ENCODE measurements at regions not wholly inside any gene's neighbourhood (a gene's known extent, or its start where the extent isn't known, plus 50 kb on each side); places are given as distances from the start of the nearest gene placed in this dataset.

DNA sequence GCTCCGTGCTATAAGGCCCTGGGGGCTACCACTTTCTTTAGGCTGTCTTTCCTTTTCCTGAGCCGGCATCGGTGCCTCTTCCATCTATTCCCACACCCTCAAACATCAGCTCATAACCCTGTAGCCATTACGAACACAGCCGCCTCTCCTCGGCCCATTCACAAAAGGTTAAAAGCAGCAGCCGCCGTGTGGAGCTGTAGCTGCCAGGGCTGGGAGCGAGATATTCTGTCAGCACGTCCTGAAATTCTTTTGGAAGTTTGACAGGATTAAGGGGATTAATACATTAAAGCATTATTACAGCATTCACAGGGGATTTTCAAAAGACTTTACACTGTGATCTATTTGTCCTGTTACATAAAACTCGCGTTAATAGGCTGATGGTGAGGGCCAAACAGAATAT, 428.2 kb downstream of the CDK5RAP2 start:
- POLR2A ChIA-PET = no interaction called here
- CTCF ChIA-PET = no interaction called here

- ChIA-PET CTCF (no interaction called here), POLR2A (no interaction called here)
Measured at GRCh38 chr9:120151149-120151548, 428.8 kb downstream of the CDK5RAP2 start.

- ChIA-PET CTCF (interaction anchor here (0.7 kb wide), 1 partner anchor 233 kb away, joined by 3 read pairs; no protein-coding TSS in a partner anchor), POLR2A (no interaction called here)
Measured at GRCh38 chr9:120138955-120139354, 441.0 kb downstream of the CDK5RAP2 start.

DNA sequence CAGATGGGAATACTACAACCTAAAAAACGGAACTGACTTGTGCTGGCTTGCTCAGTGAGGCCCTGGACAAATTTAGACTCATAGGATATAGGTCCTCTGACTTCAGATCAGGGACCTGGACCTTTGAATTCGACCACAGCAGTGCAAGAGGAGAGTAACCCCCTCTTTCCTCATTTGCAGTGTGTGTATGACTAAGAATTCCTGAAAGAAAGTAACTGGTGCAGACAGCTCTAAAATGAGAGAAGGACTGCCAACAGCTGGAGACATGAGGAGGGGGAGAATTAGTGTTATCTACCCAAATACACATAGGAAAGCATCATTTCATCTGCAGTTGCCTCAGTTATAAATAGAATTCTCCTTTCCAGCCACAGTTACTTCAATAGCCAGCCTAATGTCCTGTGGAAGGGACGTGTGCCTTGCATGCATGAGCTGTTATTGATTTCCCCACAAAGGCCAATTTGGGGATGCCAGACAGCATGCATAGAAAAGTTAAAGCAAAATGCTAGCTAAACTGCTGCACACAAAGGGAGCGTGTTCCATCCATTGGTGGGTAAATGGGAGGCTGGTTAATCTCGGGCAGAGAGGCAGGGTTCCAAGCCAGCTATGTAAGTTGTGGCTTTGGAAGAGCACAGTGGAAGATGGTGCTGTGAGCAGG, 442.7 kb downstream of the CDK5RAP2 start:
- CTCF ChIA-PET = no interaction called here
- POLR2A ChIA-PET = no interaction called here

DNA sequence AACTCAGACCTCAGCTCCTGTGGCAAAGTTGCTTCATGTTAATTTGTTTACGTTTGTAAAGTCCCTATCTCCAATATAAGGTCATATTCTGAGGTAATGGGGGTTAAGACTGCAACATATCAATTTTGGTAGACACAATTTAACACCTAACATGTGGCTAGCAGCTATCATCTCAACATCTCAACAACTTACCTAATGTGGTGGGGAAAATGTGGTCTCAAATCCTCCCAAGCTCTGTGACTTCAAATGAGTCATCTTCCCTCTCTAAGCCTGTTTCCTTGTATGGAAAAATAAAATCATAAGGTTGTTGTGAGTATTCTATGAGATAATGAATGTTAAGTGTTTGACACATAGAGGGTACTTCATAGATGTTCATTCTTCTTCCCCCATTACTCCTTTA, 443.3 kb downstream of the CDK5RAP2 start:
- ChIA-PET CTCF (no interaction called here), POLR2A (no interaction called here)

DNA sequence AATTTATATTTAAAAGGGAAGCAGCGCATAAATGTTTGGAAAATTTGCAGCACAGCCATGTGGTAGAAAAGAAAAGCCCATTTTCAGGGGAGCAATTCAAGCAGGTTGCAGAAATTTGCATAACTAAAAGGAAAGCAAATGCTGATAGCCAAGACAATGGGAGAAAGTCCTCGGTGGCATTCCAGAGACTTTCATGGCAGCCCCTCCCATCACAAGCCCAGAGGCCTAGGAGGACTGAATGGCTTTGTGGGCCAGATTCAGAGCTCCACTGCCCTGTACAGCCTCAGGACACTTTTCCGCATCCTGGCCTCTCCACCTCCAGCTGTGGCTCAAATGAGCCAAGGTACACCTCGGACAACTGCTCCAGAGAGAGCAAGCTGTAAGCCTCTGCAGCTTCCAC, 462.9 kb downstream of the CDK5RAP2 start:
- POLR2A ChIA-PET = no interaction called here
- CTCF ChIA-PET = no interaction called here

- ChIA-PET CTCF (no interaction called here), POLR2A (no interaction called here)
Measured at GRCh38 chr9:120110520-120110919, 469.4 kb downstream of the CDK5RAP2 start.

- ChIA-PET CTCF (no interaction called here), POLR2A (no interaction called here)
Measured at GRCh38 chr9:120109242-120109641, 470.7 kb downstream of the CDK5RAP2 start.

DNA sequence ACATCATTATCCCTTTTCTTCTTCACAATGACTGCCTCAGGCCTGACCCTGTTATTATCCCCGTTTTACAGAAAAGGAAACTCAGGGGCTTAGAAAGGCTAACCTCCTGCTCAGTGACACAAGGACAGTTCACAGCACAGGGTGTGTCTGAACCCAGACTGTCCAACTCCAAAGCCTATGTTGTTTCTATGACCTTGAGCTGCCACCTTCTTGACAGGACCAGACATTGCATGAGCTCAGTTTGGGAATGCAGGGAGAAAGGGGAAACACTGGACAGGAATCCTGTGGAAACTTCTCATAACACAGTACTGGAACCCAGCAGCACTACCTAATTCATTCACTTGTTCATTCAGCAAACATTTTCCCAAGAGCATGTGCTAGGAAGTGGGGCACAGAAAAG, 472.8 kb downstream of the CDK5RAP2 start:
- ChIA-PET POLR2A (no interaction called here), CTCF (no interaction called here)

DNA sequence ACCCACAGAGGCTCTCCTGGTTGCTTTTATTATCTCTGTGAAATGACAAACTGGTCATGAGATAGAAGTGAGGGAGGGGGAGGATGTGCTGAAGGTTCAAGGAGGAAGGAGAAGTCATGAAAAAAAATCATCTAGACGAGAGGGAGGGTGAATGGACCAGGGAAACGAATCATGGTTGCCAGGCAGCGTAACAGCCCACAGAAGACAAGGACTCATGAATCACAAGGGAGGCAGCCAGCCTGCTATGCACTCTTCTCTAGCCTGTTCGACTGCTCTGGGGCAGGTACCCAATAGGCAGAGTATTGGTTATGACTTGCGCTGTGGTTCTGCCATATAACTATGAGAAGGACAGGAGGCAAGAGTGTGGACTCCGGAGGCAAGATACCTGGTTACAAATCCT, 475.2 kb downstream of the CDK5RAP2 start:
- CTCF ChIA-PET = no interaction called here
- POLR2A ChIA-PET = no interaction called here

GRCh38 chr9:120100595-120100994, 479.4 kb downstream of the CDK5RAP2 start:
- ChIA-PET CTCF (no interaction called here), POLR2A (no interaction called here)

DNA sequence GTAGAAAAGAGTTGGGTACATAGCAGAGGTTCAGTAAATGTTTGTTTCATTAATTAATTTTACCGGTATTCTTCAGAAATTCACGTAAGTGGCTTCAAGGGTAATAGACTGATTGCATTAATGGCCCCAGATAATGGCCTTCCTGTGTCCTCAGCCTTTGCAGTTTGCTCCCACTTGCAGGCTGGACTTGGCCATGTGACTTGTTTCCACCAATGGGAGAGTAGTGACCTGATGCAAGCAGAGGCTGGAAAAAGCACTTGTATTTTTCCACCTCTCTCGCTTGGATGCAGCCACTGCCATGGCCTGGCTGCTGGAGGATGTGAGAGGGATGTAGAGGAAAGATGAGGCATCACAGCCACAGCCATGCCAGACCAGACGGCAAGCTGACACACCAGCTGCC, 480.9 kb downstream of the CDK5RAP2 start:
- POLR2A ChIA-PET = no interaction called here
- CTCF ChIA-PET = no interaction called here

DNA sequence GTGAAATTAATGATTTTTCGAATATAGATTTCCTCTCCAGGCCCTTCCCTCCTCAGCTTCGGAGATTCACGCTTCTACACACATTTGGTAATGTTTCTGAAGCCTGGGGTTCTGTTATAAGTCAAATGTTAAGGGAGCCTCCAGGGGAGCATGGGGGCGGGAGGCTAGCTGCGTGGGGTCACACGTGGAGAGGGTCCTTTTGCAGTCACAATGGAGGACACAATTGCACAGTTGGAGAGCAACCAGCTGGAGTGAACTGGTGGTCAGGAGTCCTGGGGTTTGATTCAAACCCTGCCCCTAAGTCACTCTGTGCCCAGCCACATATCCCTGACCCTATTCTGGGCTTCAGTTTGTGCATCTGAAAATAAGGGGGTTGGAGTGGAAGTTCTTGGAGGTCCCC, 481.4 kb downstream of the CDK5RAP2 start:
- POLR2A ChIA-PET = no interaction called here
- CTCF ChIA-PET = no interaction called here

DNA sequence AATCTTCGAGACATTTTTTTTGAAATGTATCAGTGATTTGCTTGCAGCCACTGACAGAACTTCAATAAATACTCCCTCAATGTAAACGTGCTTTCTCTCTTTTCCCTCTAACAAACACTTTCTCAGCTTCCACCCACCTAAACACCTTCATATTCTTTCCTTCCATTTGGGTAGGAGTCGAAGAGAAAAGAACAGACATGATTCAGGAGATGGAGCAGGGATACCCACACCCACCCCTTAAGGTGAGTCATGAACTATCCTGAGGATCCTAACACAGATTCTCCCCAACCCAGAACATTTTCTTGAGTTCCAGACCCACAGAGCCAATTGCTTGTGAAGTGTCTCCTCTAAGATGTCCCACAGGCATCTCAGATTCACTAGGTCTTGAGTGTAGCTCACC, 488.8 kb downstream of the CDK5RAP2 start:
- CTCF ChIA-PET = no interaction called here
- POLR2A ChIA-PET = no interaction called here

DNA sequence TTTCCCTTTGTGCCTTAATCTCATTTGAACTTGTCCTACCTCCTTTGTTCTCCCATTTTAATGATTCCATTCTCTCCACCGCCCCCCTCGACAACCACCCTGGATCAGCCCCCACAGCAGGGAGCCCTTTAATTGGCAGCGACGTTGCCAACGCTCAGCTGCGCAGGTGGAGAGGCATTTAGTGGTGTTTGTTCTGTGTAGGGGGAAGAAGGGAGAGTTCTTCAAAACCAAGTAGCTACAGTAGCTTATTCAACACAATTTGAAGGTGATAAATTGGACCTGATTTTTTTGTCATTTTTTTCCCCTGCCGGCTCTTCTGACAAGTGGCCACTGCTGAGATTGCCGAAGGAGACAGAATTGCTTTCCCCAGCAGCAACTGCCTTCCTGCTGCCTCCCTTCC, 499.1 kb downstream of the CDK5RAP2 start:
- ChIA-PET POLR2A (no interaction called here), CTCF (no interaction called here)

DNA sequence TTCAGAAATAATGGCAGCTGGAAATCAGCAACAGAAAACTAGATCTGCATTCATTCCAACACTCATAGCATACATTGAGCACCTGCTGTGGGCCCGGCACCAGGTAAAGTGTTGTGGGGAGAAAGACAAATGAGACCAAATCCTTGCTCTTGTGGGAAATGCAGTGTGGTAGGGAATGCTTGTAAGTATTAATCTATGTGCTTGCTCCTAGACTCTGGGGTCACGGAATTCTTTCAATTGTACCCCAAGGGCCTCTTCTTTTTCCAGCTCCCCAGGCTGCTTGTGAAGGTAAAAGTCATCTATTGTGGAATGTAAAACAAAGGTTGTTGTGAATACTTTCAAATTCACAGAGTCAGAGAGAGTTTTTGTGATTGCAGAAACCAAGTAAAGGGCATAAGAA, 501.9 kb downstream of the CDK5RAP2 start:
- POLR2A ChIA-PET = no interaction called here
- CTCF ChIA-PET = no interaction called here

- CTCF ChIA-PET = no interaction called here
- POLR2A ChIA-PET = no interaction called here
Measured at GRCh38 chr9:120071760-120072159, 508.2 kb downstream of the CDK5RAP2 start.

GRCh38 chr9:120066315-120066714, 513.7 kb downstream of the CDK5RAP2 start:
- POLR2A ChIA-PET = no interaction called here
- CTCF ChIA-PET = no interaction called here

GRCh38 chr9:120065151-120065550, 514.8 kb downstream of the CDK5RAP2 start:
- ChIA-PET POLR2A (no interaction called here), CTCF (no interaction called here)

- ChIA-PET POLR2A (no interaction called here), CTCF (no interaction called here)
Measured at GRCh38 chr9:120045011-120045410, 535.0 kb downstream of the CDK5RAP2 start.

- ChIA-PET POLR2A (no interaction called here), CTCF (no interaction called here)
Measured at GRCh38 chr9:120043448-120043847, 536.5 kb downstream of the CDK5RAP2 start.

DNA sequence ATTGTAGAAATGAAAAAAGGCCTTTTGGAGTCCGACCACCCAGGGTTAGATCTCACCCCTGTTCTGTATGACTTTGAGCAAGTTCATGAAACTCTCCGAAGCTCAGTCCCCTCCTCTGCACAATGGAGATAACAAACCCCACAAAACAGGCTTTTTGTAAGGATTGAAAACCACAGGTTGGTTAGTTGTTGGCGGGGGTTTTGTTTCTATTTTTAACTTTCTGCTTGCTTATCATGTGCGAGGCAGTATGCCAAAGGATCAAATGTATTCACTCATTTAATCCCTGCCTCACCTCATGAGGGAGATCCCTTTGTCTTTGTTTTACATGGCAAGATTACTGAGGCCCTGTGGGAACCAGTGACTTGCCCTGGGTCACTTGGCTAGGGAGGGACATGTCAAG, 539.1 kb downstream of the CDK5RAP2 start:
- POLR2A ChIA-PET = no interaction called here

GRCh38 chr9:120038342-120038741, 541.6 kb downstream of the CDK5RAP2 start:
- ChIA-PET CTCF (no interaction called here), POLR2A (no interaction called here)

More for the DNA sequence above, 539.1 kb downstream of the CDK5RAP2 start:
- CTCF ChIA-PET = no interaction called here

Measured in activated CD8-positive, alpha-beta memory T cell treated with anti-CD3 and anti-CD28 coated beads for 36 hours (primary cell).